SK-N-MC (cell line): ENCODE measurements at regions not wholly inside any gene's neighbourhood (a gene's known extent, or its start where the extent isn't known, plus 50 kb on each side); places are given as distances from the start of the nearest gene placed in this dataset.
"Not testable (repeated sequence)": the region's sequence is repeated elsewhere in the genome, so short reads cannot be mapped to it uniquely, and the experiment has no call there.

ENCODE experiments used
- DNase-seq: peaks from one replicate; pipeline ENCODE4 v3.0.0-alpha.2; 2011; ENCODE audit warnings: low read depth, low spot score
- H3K27ac ChIP-seq: fragments of 200-600 bp; sonication (generic); 2 replicates; pipeline ENCODE4 v1.5.1; 2016; ENCODE audit warnings: mixed run types
- H3K36me3 ChIP-seq: fragments of 200-600 bp; sonication (generic); 2 replicates; pipeline ENCODE4 v1.6.1; 2017; ENCODE audit warnings: antibody characterized with exemption, low read length, mixed read lengths; ENCODE audit not compliant: insufficient read depth
- H3K4me3 ChIP-seq: fragments of 200-600 bp; sonication (generic); 2 replicates; pipeline ENCODE4 v1.5.1; 2016
- H3K9ac ChIP-seq: fragments of 200-600 bp; sonication (generic); 2 replicates; pipeline ENCODE4 v1.8.0; 2017; ENCODE audit warnings: mixed run types, mixed read lengths; ENCODE audit not compliant: insufficient read length
- H3K9me3 ChIP-seq: fragments of 200-600 bp; sonication (generic); 2 replicates; pipeline ENCODE4 v1.6.1; 2017; ENCODE audit warnings: low read depth, mild to moderate bottlenecking, antibody characterized with exemption, low read length, moderate library complexity, mixed read lengths
- EZH2 ChIP-seq: fragments of 200-600 bp; sonication (generic); IDR thresholded peaks from one replicate; pipeline ENCODE4 v1.6.1; 2017; ENCODE audit warnings: antibody characterized with exemption
- FOXP2 ChIP-seq: optimal IDR thresholded peaks from 2 replicates; pipeline ENCODE3; 2011; ENCODE audit warnings: mild to moderate bottlenecking, moderate library complexity; ENCODE audit not compliant: insufficient read depth; ENCODE audit errors: extremely low read length, control extremely low read depth
- POLR2AphosphoS5 ChIP-seq: IDR thresholded peaks from 2 replicates; pipeline ENCODE4 v1.6.1; 2012; ENCODE audit warnings: mild to moderate bottlenecking, low read depth, low read length, borderline replicate concordance

- no peak for DNase-seq
- TF ChIP-seq EZH2: no peak
- no peak for TF ChIP-seq POLR2AphosphoS5
- no peak for TF ChIP-seq FOXP2
- Histone ChIP-seq H3K36me3 (no peaks in the 10 kb centered on the region), H3K9me3 (no peaks in the 10 kb centered on the region), H3K4me3 (no peak overlapping the region), H3K9ac (no peak overlapping the region), H3K27ac (no peak overlapping the region)
These were observed 137.8 kb upstream of the RAB4A start for GRCh38 chr1:229133151-229133550.

GRCh38 chr1:229133811-229134210 lies 137.1 kb upstream of the RAB4A start:
- H3K27ac ChIP-seq: no peak overlapping the region
- TF ChIP-seq FOXP2: no peak

GRCh38 chr1:229134381-229135217 lies 136.3 kb upstream of the RAB4A start:
- not testable (repeated sequence) for H3K36me3 ChIP-seq, H3K9me3 ChIP-seq, DNase-seq, H3K4me3 ChIP-seq, H3K9ac ChIP-seq, H3K27ac ChIP-seq

More at GRCh38 chr1:229133811-229134210, 137.1 kb upstream of the RAB4A start:
- H3K36me3 ChIP-seq: no peaks in the 10 kb centered on the region
- H3K4me3 ChIP-seq: no peak overlapping the region
- DNase-seq: no peak
- no peaks in the 10 kb centered on the region for H3K9me3 ChIP-seq
- no peak overlapping the region for H3K9ac ChIP-seq

GRCh38 chr1:229135773-229136172 lies 135.1 kb upstream of the RAB4A start:
- H3K36me3 ChIP-seq: no peaks in the 10 kb centered on the region
- DNase-seq: no peak
- TF ChIP-seq POLR2AphosphoS5: no peak
- TF ChIP-seq EZH2: no peak
- no peak for TF ChIP-seq FOXP2
- no peak overlapping the region for H3K4me3 ChIP-seq
- H3K9me3 ChIP-seq: no peaks in the 10 kb centered on the region
- H3K9ac ChIP-seq: no peak overlapping the region
- H3K27ac ChIP-seq: no peak overlapping the region

- no peak overlapping the region for H3K9ac ChIP-seq
These were observed 134.1 kb upstream of the RAB4A start for GRCh38 chr1:229136822-229137221.

GRCh38 chr1:229137271-229137670 lies 133.6 kb upstream of the RAB4A start:
- Histone ChIP-seq H3K9me3 (no peaks in the 10 kb centered on the region), H3K4me3 (no peak overlapping the region), H3K36me3 (no peaks in the 10 kb centered on the region), H3K9ac (no peak overlapping the region), H3K27ac (no peak overlapping the region)
- TF ChIP-seq EZH2: no peak
- no peak for TF ChIP-seq POLR2AphosphoS5
- TF ChIP-seq FOXP2: no peak
- DNase-seq: no peak

More at GRCh38 chr1:229136822-229137221, 134.1 kb upstream of the RAB4A start:
- Histone ChIP-seq H3K4me3 (no peak overlapping the region), H3K9me3 (no peaks in the 10 kb centered on the region), H3K36me3 (no peaks in the 10 kb centered on the region), H3K27ac (no peak overlapping the region)
- DNase-seq: no peak
- TF ChIP-seq EZH2: no peak
- TF ChIP-seq FOXP2: no peak
- TF ChIP-seq POLR2AphosphoS5: no peak

- Histone ChIP-seq H3K4me3 (no peak overlapping the region), H3K27ac (no peak overlapping the region), H3K9me3 (no peaks in the 10 kb centered on the region), H3K9ac (no peak overlapping the region), H3K36me3 (no peaks in the 10 kb centered on the region)
- TF ChIP-seq FOXP2: no peak
- no peak for TF ChIP-seq POLR2AphosphoS5
- TF ChIP-seq EZH2: no peak
- DNase-seq: no peak
These were observed 132.9 kb upstream of the RAB4A start for GRCh38 chr1:229138058-229138457.

GRCh38 chr1:229139331-229140118 lies 131.4 kb upstream of the RAB4A start:
- no peak for TF ChIP-seq EZH2
- TF ChIP-seq POLR2AphosphoS5: no peak
- no peak for TF ChIP-seq FOXP2
- Histone ChIP-seq H3K36me3 (no peaks in the 10 kb centered on the region), H3K9me3 (no peaks in the 10 kb centered on the region), H3K27ac (no peak overlapping the region), H3K4me3 (no peak overlapping the region), H3K9ac (no peak overlapping the region)
- no peak for DNase-seq
